Smooth muscle cell (in vitro differentiated cells): ENCODE measurements at regions not wholly inside any gene's neighbourhood (a gene's known extent, or its start where the extent isn't known, plus 50 kb on each side); places are given as distances from the start of the nearest gene placed in this dataset.

ENCODE experiments used
- DNase-seq: peaks from one replicate; lab custom pipeline; 2025; ENCODE audit not compliant: unreplicated experiment; lab: John Stamatoyannopoulos, UW
- H2AFZ ChIP-seq: fragments of 200-600 bp; sonication (generic); 2 replicates; pipeline ENCODE4 v1.6.0; 2016; ENCODE audit warnings: antibody characterized with exemption, low read depth, mild to moderate bottlenecking
- H3F3A ChIP-seq: fragments of 200-600 bp; sonication (generic); 2 replicates; pipeline ENCODE4 v1.6.0; 2017; ENCODE audit warnings: antibody characterized with exemption, low read depth
- H3K27ac ChIP-seq: fragments of 200-600 bp; sonication (generic); 2 replicates; pipeline ENCODE4 v1.5.1; 2016; ENCODE audit warnings: low read depth, mild to moderate bottlenecking
- H3K27me3 ChIP-seq: fragments of 200-600 bp; sonication (generic); 2 replicates; pipeline ENCODE4 v1.6.1; 2016; ENCODE audit warnings: low read depth, mild to moderate bottlenecking
- H3K36me3 ChIP-seq: fragments of 200-600 bp; sonication (generic); 2 replicates; pipeline ENCODE4 v1.5.1; 2016; ENCODE audit warnings: low read depth
- H3K4me1 ChIP-seq: fragments of 200-600 bp; sonication (generic); 2 replicates; pipeline ENCODE4 v1.5.1; 2016; ENCODE audit warnings: low read depth
- H3K4me2 ChIP-seq: fragments of 200-600 bp; sonication (generic); 2 replicates; pipeline ENCODE4 v1.6.0; 2016; ENCODE audit warnings: mild to moderate bottlenecking
- H3K4me3 ChIP-seq: fragments of 200-600 bp; sonication (generic); 2 replicates; pipeline ENCODE4 v1.5.1; 2016; ENCODE audit warnings: mild to moderate bottlenecking
- H3K79me2 ChIP-seq: fragments of 200-600 bp; sonication (generic); 2 replicates; pipeline ENCODE4 v1.6.0; 2016; ENCODE audit warnings: low read depth, mild to moderate bottlenecking
- H3K9ac ChIP-seq: fragments of 200-600 bp; sonication (generic); 2 replicates; pipeline ENCODE4 v1.6.0; 2016; ENCODE audit warnings: low read depth
- H3K9me3 ChIP-seq: fragments of 200-600 bp; sonication (generic); replicated peaks from 2 replicates; pipeline ENCODE4 v1.5.1; 2016; ENCODE audit warnings: low read depth
- H4K20me1 ChIP-seq: fragments of 200-600 bp; sonication (generic); 2 replicates; pipeline ENCODE4 v1.6.0; 2016; ENCODE audit warnings: low read depth
- WGBS: methylation state at CpG from one replicate; pipeline ENCODE4 v1.1.7; 2016; ENCODE audit warnings: low lambda C conversion rate; 5-methylcytosine and 5-hydroxymethylcytosine counted together
- TF ChIP-seq, protein P1 (sequence below): fragments of 200-600 bp; sonication (generic); IDR thresholded peaks from 2 replicates; pipeline ENCODE4 v1.5.1; 2017; ENCODE audit warnings: borderline replicate concordance, mild to moderate bottlenecking, antibody characterized with exemption; ENCODE audit not compliant: insufficient read depth, poor library complexity, severe bottlenecking

GRCh38 chr6:21999012-21999528 is 297.8 kb downstream of the PRL start:
- WGBS: 13% methylated on average over 6 of the region's 6 CpGs
- no peak for DNase-seq

DNA sequence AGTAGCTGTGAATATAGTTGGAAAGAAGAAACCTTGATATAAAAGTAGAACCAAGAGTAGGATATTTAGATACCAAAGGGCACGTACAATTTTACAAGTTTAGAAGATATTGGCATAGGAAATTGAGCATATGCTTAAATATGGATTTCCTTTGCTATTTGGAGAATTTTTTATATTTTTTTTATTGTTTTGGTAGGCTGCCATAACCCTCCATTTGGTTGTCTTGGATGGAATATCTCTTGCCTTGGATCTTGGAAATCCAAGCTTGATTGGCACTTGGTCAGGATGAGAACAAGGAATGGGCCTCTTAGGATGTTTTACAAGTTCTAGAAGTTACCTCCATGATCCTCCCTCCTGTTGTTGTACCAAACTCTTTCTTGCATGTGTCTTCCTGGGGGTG is 297.1 kb downstream of the PRL start:
- Histone ChIP-seq H3K36me3 (no peaks in the 10 kb centered on the region), H3K79me2 (no peaks in the 10 kb centered on the region), H4K20me1 (no peaks in the 10 kb centered on the region), H3K4me2 (peak overlapping the region; percentile 54), H3K27me3 (no peaks in the 10 kb centered on the region), H3K9ac (peak overlapping the region; percentile 69), H3K9me3 (no peaks in the 10 kb centered on the region), H2AFZ (no peak overlapping the region), H3F3A (peaks cover 17% of the 10 kb centered on the region), H3K4me1 (peaks cover 29% of the 10 kb centered on the region), H3K27ac (peak overlapping the region; percentile 97), H3K4me3 (no peak overlapping the region)
- DNase-seq: no peak
- 90% methylated on average over 1 of the region's 1 CpG for WGBS
- TF ChIP-seq, protein P1, sequence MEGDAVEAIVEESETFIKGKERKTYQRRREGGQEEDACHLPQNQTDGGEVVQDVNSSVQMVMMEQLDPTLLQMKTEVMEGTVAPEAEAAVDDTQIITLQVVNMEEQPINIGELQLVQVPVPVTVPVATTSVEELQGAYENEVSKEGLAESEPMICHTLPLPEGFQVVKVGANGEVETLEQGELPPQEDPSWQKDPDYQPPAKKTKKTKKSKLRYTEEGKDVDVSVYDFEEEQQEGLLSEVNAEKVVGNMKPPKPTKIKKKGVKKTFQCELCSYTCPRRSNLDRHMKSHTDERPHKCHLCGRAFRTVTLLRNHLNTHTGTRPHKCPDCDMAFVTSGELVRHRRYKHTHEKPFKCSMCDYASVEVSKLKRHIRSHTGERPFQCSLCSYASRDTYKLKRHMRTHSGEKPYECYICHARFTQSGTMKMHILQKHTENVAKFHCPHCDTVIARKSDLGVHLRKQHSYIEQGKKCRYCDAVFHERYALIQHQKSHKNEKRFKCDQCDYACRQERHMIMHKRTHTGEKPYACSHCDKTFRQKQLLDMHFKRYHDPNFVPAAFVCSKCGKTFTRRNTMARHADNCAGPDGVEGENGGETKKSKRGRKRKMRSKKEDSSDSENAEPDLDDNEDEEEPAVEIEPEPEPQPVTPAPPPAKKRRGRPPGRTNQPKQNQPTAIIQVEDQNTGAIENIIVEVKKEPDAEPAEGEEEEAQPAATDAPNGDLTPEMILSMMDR: no peak

More at GRCh38 chr6:21999012-21999528, 297.8 kb downstream of the PRL start:
- TF ChIP-seq, protein P1: no peak
- Histone ChIP-seq H3K9me3 (no peaks in the 10 kb centered on the region), H3K4me3 (no peak overlapping the region), H3K4me1 (peaks cover 29% of the 10 kb centered on the region), H3K27me3 (no peaks in the 10 kb centered on the region), H3K9ac (peak overlapping the region; percentile 73), H2AFZ (no peak overlapping the region), H3K27ac (peak overlapping the region; percentile 97), H3K79me2 (no peaks in the 10 kb centered on the region), H3F3A (peaks cover 18% of the 10 kb centered on the region), H4K20me1 (no peaks in the 10 kb centered on the region), H3K4me2 (peak overlapping the region; percentile 54), H3K36me3 (no peaks in the 10 kb centered on the region)

DNA sequence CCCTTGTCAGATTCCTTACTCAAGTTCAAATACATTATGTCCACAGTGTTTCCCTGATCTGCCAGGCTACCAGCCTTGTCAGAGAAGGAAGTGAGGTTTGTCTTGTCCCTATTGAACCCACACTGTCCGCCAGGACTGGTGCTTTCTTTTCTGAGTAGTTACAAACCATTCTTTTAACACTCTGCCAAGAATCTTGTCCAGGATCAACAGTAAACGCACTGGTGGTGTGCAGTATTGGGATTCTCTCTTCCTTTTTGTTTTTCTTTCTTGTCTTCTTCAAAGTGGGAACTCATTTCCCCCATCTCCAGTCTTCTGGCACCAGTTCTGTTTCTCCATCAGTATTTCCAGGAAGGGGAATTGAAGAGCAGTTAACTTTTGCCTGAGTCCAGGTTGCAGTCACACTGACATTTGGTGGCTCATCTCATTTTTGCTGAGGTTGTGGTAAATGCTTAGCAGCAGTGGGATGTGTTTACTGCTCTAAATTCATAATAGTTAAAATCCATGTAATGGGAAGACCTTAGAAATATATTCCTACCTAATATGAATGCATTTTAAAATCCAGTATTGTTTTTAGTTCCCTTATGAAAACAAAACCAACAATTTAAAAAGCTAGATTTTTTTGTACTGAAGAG is 295.3 kb downstream of the PRL start:
- H2AFZ ChIP-seq: peak overlapping the region; percentile 11
- no peaks in the 10 kb centered on the region for H3K27me3 ChIP-seq
- H3K36me3 ChIP-seq: no peaks in the 10 kb centered on the region
- H3K9ac ChIP-seq: no peak overlapping the region
- H3K4me3 ChIP-seq: no peak overlapping the region
- H3K79me2 ChIP-seq: no peaks in the 10 kb centered on the region
- H3K9me3 ChIP-seq: no peaks in the 10 kb centered on the region
- H3K27ac ChIP-seq: peak overlapping the region; percentile 97
- 65% methylated on average over 2 of the region's 2 CpGs for WGBS
- peak overlapping the region; percentile 29 for H3K4me2 ChIP-seq
- DNase-seq: no peak
- TF ChIP-seq, protein P1: no peak
- peaks cover 11% of the 10 kb centered on the region for H3F3A ChIP-seq
- H4K20me1 ChIP-seq: no peaks in the 10 kb centered on the region
- H3K4me1 ChIP-seq: peaks cover 29% of the 10 kb centered on the region

- Histone ChIP-seq H3K27ac (peak overlapping the region; percentile 68), H3K36me3 (no peaks in the 10 kb centered on the region), H3K9me3 (no peaks in the 10 kb centered on the region), H4K20me1 (no peaks in the 10 kb centered on the region), H3K79me2 (no peaks in the 10 kb centered on the region), H3K9ac (peak overlapping the region; percentile 5), H3K27me3 (no peaks in the 10 kb centered on the region), H3K4me1 (peaks cover 21% of the 10 kb centered on the region), H2AFZ (peak overlapping the region; percentile 66), H3K4me2 (peak overlapping the region; percentile 71), H3F3A (peaks cover 24% of the 10 kb centered on the region), H3K4me3 (no peak overlapping the region)
- DNase-seq: no peak
- TF ChIP-seq, protein P1: no peak
- WGBS: 16% methylated on average over 3 of the region's 3 CpGs
Observed at GRCh38 chr6:22003287-22003686, 293.5 kb downstream of the PRL start.
